Activated B cell treated with CpG ODN at 0.5 μM for 24 hours (primary cell): ENCODE measurements at regions not wholly inside any gene's neighbourhood (a gene's known extent, or its start where the extent isn't known, plus 50 kb on each side); places are given as distances from the start of the nearest gene placed in this dataset.

Experiments used
- ATAC-seq: fragments of 200-7000 bp; cut with Tn5 transposase; one replicate; pipeline ENCODE4 v1.10.0; 2021; ENCODE audit warnings: low read depth, mild to moderate bottlenecking, moderate library complexity
- CTCF ChIA-PET: fragments of 350-600 bp; sonication (Branson Sonifier 250); formaldehyde crosslinking; loops from one replicate; lab custom pipeline; 2021; ENCODE audit warnings: antibody characterized with exemption; lab: Charles Lee
- POLR2A ChIA-PET: fragments of 350-600 bp; sonication (Branson Sonifier 250); formaldehyde crosslinking; loops from one replicate; lab custom pipeline; 2021; ENCODE audit warnings: antibody characterized with exemption; lab: Charles Lee
- DNase-seq: peaks from one replicate; pipeline ENCODE4 v3.0.0; 2022
- H3K27ac Mint-ChIP-seq: one replicate; pipeline ENCODE4 v1.8.0; 2020; ENCODE audit warnings: mixed read lengths
- H3K27me3 Mint-ChIP-seq: one replicate; pipeline ENCODE4 v1.8.0; 2021; ENCODE audit warnings: mixed read lengths
- H3K36me3 Mint-ChIP-seq: one replicate; pipeline ENCODE4 v1.8.0; 2021; ENCODE audit warnings: low read depth, mixed read lengths
- H3K4me1 Mint-ChIP-seq: one replicate; pipeline ENCODE4 v1.8.0; 2021; ENCODE audit warnings: mixed read lengths
- H3K4me3 Mint-ChIP-seq: one replicate; pipeline ENCODE4 v1.8.0; 2020; ENCODE audit warnings: mild to moderate bottlenecking, mixed read lengths
- H3K9me3 Mint-ChIP-seq: one replicate; pipeline ENCODE4 v1.8.0; 2020; ENCODE audit warnings: mixed read lengths
- CTCF ChIP-seq: fragments of 200-600 bp; IDR thresholded peaks from one replicate; pipeline ENCODE4 v1.8.0; 2022; ENCODE audit warnings: antibody characterized with exemption, mild to moderate bottlenecking
- intact Hi-C: fragments of 100-400 bp; cut with micrococcal nuclease; formaldehyde crosslinking; loops from one replicate; pipeline ENCODE4 v1.15.1; 2024

GRCh38 chr11:129268371-129268770, 76.2 kb upstream of the ARHGAP32 start:
- TF ChIP-seq CTCF: no peak
- intact Hi-C loops: no loop called here
- CTCF ChIA-PET: no interaction called here
- ATAC-seq (no peak), DNase-seq (no peak)
- Mint-ChIP-seq H3K4me1 (peaks cover 29% of the 10 kb centered on the region), H3K9me3 (no peaks in the 10 kb centered on the region), H3K36me3 (no peaks in the 10 kb centered on the region), H3K4me3 (no peak overlapping the region), H3K27ac (no peak overlapping the region), H3K27me3 (peaks cover 3% of the 10 kb centered on the region)
- POLR2A ChIA-PET: no interaction called here

GRCh38 chr11:129267716-129268115, 75.6 kb upstream of the ARHGAP32 start:
- no peak for ATAC-seq
- ChIA-PET CTCF (no interaction called here), POLR2A (no interaction called here)
- Mint-ChIP-seq H3K36me3 (no peaks in the 10 kb centered on the region), H3K9me3 (no peaks in the 10 kb centered on the region), H3K4me3 (no peak overlapping the region), H3K27me3 (peaks cover 3% of the 10 kb centered on the region), H3K27ac (no peak overlapping the region), H3K4me1 (peaks cover 22% of the 10 kb centered on the region)
- no peak for DNase-seq
- intact Hi-C loops: no loop called here
- no peak for TF ChIP-seq CTCF

GRCh38 chr11:129266536-129266935, 74.4 kb upstream of the ARHGAP32 start:
- no peak overlapping the region for H3K4me3 Mint-ChIP-seq
- CTCF ChIA-PET: no interaction called here
- H3K27me3 Mint-ChIP-seq: no peaks in the 10 kb centered on the region
- no peaks in the 10 kb centered on the region for H3K9me3 Mint-ChIP-seq
- ATAC-seq (no peak), DNase-seq (no peak)
- TF ChIP-seq CTCF: no peak
- peaks cover 12% of the 10 kb centered on the region for H3K4me1 Mint-ChIP-seq
- H3K27ac Mint-ChIP-seq: no peak overlapping the region
- intact Hi-C loops: no loop called here
- POLR2A ChIA-PET: interaction anchor here (0.6 kb wide), 1 partner anchor 9 kb away, joined by 3 read pairs; no protein-coding TSS in a partner anchor
- H3K36me3 Mint-ChIP-seq: no peaks in the 10 kb centered on the region

- Mint-ChIP-seq H3K36me3 (no peaks in the 10 kb centered on the region), H3K27me3 (no peaks in the 10 kb centered on the region), H3K4me1 (no peaks in the 10 kb centered on the region), H3K4me3 (no peak overlapping the region), H3K9me3 (no peaks in the 10 kb centered on the region), H3K27ac (no peak overlapping the region)
- TF ChIP-seq CTCF: no peak
- no peak for ATAC-seq
- intact Hi-C loops: no loop called here
- ChIA-PET CTCF (no interaction called here), POLR2A (no interaction called here)
- no peak for DNase-seq
Measured at GRCh38 chr11:129265125-129265788, 73.1 kb upstream of the ARHGAP32 start.

- Mint-ChIP-seq H3K4me3 (no peak overlapping the region), H3K4me1 (no peaks in the 10 kb centered on the region), H3K9me3 (no peaks in the 10 kb centered on the region), H3K36me3 (no peaks in the 10 kb centered on the region), H3K27ac (no peak overlapping the region), H3K27me3 (no peaks in the 10 kb centered on the region)
- CTCF ChIA-PET: no interaction called here
- DNase-seq (no peak), ATAC-seq (no peak)
- POLR2A ChIA-PET: no interaction called here
- TF ChIP-seq CTCF: no peak
- intact Hi-C loops: no loop called here
Measured at GRCh38 chr11:129264114-129264513, 72.0 kb upstream of the ARHGAP32 start.
